HG03175 (cell line): ENCODE measurements at regions not wholly inside any gene's neighbourhood (a gene's known extent, or its start where the extent isn't known, plus 50 kb on each side); places are given as distances from the start of the nearest gene placed in this dataset.

Experiments used
- ATAC-seq: cut with Tn5 transposase; IDR thresholded peaks from one replicate; pipeline ENCODE4 v1.9.1; 2021; ENCODE audit warnings: mild to moderate bottlenecking, moderate library complexity; ENCODE audit not compliant: unreplicated experiment

GRCh38 chr11:121755906-121756305, 303.1 kb upstream of the SORL1-AS1 start:
- ATAC-seq = no peak

DNA sequence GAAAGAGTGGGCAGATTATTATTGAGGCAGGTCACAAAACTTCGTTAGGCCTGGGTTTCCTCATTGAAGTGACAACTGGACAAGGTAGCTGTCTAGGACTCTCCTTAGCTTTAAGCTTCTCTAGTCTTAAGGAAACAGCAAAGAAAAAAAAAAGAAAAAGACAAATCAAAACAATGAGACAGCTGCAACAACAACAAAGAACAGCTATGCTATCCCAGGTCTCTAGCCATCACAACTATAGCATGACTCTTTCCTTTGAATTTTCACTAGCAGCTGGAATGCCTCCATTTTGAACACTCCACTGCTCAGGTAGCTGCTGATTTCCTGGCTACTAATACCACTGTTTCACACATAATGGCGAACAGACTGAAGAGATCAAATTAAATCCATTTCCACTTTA, 302.4 kb upstream of the SORL1-AS1 start:
- ATAC-seq = no peak

GRCh38 chr11:121754598-121754997, 301.8 kb upstream of the SORL1-AS1 start:
- no peak for ATAC-seq

DNA sequence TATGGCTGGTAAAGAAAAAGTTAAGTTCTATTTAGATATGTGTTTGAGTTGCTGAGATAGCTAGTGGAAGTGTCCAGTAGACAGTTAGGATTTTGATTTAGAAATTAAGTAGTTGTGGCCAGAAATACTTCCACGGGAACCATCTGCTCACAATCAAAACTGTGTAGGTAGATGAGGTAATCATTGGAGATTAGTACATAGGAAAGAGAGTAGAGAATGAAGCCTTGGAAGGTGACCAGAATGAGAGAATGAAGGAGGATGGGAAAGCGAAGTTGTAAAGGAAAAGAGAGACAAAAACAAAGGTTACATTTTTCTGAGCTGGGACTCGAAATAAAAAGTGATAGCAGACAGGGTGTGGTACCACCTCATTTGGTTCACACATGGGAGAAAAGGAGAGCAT, 296.9 kb upstream of the SORL1-AS1 start:
- ATAC-seq = no peak

DNA sequence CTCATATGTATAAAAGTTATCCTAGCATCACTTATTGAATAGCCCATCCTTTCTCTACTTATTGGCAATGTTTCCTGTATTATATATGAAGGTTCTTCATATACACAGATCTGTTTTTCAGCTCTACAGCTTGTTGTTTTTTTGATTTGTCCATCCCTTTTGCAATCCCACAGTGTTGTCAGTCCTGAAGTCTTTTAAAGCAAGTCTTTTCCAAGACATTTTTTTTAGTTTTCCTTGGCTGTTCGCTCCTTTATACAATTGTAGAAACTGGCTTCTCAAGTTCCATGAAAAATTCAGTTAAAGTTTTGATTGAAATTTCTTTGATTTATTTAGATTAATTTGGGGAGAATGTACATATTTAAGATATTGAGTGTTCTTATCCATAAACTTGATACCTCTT, 295.3 kb upstream of the SORL1-AS1 start:
- no peak for ATAC-seq

DNA sequence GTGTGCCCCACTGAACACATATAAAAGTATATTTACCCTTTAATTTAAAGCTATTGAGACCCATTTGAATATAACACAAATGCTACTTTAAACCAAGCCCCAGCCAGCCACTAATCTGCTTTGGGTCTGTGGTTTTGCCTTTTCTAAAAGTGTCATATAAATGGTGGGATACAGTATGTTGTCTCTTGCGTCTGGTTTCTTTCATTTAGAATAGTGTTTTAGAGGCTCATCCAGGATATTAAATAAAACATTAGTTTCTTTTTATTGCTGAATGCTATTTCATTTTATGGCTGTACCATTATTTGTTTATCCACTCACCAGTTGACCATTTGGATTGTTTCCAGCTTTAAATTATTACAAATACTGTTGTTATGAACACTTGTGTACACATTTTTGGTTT, 290.5 kb upstream of the SORL1-AS1 start:
- no peak for ATAC-seq

- no peak for ATAC-seq
These were observed 289.1 kb upstream of the SORL1-AS1 start for GRCh38 chr11:121741761-121742361.

- ATAC-seq = no peak
These were observed 288.6 kb upstream of the SORL1-AS1 start for GRCh38 chr11:121741351-121741760.

DNA sequence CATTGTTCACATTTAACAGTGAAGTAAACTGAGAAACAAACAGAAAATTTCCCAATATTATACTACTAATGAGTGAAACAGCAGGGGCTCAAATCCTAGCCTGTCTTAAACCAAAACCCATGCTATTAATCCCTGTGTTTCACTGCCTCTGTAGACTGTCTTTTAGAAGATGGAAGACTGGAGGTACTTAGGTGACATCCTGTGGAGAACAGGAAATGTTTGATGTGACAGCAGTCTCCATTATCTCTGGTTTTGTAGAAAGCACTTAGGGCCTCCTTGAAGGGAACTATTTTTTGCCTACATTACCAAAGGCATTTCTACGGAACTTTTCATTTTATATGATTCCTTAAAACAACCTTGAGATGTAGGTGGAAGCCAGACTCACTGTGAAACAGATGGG, 288.1 kb upstream of the SORL1-AS1 start:
- no peak for ATAC-seq

- ATAC-seq = no peak
These were observed 281.1 kb upstream of the SORL1-AS1 start for GRCh38 chr11:121733858-121734257.

GRCh38 chr11:121727942-121728341, 275.2 kb upstream of the SORL1-AS1 start:
- ATAC-seq = no peak

DNA sequence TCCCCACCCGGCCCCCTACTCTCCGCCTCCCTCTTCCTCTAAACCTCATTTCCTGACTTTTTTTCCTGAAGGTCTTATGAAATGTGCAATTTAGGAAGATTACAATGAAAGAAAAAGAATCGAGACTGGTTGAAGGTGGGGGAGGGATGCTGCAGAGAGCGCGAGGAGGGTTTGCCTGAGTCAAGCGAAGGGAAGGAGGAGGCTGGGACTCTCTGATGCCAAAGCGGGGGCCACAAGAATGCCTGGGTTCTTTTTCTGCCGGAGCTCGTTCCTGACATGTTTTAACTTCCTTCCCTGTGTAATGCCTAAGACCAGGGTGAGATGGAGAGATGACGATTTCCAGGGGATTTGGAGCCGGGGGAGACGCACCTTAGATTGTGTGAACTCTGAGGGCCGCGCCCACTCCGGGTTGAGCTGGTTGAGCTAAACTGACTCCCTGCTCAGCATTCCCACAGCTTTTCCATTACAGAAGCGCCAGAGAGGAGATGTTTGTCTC, 270.5 kb upstream of the SORL1-AS1 start:
- ATAC-seq = no peak

DNA sequence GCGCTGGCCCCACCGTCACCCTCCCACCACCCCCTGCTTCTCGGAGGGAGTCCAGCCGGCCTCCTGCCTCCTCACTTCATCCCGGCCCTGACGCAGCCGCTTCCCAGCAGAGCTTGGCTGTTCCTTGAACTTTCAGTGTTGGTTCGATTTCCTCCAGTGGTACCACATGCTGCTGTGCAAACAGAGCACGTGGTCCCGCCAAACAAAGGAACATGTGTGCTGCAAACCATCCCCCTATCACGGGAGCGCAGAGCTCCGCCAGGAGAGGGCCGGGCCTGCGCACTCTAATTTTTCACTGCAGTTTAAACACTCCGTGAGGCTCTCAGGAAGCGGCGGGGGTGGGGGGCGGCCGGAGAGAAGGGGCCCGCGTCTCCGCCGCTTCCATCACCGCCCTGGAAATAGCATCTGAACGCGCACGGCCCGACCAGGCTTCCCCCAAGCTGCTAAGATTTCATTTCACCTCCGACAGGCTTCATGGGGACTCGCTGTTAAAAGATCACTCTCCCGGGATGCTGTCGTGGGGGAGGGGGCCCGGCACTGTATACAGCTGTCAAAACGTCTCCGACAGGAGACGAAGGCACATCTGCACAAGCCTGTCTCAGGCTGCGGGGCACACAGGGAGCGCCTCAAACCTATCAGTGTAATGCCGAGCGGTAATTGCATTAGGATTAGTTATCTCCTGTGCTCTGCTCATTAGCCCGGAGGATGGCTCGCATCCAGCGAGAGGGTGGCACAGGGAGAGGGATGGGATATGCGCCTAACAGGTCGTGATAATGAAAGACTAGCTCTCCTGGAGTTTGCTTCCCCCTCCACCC, 269.9 kb upstream of the SORL1-AS1 start:
- no peak for ATAC-seq

- no peak for ATAC-seq
These were observed 269.2 kb upstream of the SORL1-AS1 start for GRCh38 chr11:121721961-121722360.

GRCh38 chr11:121721448-121721847, 268.7 kb upstream of the SORL1-AS1 start:
- no peak for ATAC-seq

DNA sequence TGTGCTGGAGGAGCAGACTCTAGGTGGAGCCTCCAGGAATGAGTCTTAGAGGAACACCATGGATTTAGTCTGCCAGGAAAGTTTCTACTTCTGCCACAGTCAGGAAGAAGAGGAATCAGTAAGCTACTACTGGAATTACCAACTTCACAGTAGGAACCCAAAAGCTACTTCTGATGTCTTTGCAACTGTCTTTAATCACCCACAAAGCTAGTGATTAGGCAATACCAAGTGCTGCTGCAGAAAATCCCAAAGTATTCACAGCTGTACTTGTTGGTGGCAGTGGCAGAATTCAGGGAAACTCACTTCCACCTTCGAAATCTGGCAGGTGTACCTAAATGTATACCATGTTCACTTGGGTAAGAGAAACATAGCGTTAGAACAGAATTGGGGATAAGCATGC, 264.5 kb upstream of the SORL1-AS1 start:
- ATAC-seq = no peak

DNA sequence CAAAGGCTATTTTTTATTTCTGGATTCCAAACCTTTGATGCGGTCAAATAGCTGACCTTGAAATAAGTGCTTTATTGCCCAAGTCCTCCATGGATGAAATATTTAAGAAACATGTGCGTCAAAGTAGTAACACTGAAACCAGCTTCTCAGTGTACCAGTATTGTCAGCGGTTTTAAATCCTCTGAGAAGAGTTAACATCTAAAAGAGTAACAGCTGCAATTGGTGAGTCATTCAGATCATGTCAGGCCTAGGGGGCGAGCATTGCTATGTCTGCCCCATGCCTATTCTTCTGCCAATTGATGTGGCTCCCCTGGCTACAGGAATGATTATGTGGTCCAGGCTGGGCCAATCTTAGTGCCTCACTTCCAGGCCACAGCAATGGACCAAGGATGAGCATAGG, 263.3 kb upstream of the SORL1-AS1 start:
- no peak for ATAC-seq

GRCh38 chr11:121715405-121715804, 262.6 kb upstream of the SORL1-AS1 start:
- no peak for ATAC-seq

DNA sequence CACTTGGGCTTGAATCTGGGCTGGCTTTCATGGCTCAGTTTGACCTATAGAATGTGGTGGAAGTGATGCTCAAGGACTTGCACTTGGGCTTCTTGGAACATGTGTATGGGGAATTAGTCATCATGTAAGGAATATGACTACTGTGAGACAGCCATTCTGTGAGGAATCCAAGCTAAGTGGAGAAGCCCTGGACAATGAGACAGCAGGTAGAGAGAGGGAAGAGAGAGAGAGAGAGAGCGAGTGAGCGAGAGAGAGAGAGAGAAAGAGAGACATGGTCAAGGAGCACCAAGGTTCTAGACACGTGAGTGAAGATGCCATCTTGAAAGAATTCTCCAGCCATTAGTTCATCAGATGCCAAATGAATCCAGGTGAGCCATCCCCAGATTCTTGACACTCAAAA, 261.6 kb upstream of the SORL1-AS1 start:
- no peak for ATAC-seq

DNA sequence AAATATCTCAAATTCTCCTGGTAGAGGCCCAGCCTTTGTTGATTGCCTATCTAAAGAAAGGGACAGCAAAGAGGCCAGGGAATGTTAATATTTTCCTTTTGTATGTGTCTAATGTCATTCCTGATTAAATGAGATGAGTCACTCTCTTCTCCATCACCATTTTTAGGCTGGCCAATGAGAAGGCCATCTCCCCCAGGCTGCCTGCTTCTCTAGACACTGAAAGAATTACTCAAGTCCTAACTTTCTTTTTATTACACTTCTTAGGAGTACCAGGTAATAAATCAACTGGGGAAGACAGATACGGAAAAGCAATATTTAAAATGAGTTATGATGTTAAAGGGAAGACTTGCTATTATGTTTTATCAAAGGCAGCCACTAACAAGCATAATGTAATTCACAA, 259.2 kb upstream of the SORL1-AS1 start:
- no peak for ATAC-seq

DNA sequence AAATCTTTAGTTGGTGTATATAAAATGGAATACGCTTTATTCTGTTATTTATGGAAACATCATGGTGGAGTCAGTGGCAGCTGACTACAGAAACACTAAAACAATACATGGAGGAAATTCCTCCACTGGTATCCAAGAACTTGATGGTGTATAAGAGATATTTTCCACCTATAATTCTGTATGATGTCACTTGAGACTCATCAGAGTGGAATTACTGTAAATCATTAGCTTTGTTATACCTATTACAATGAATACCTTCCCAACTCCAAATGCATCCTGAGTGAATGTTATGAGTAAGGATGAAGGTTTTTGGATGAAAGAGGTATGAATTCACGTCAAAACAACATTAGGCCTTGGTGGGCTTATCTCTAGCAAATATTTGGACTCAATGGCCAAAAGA, 258.5 kb upstream of the SORL1-AS1 start:
- ATAC-seq = no peak

GRCh38 chr11:121706884-121707420, 254.2 kb upstream of the SORL1-AS1 start:
- no peak for ATAC-seq
